ENCODE measurements at regions not wholly inside any gene's neighbourhood (a gene's known extent, or its start where the extent isn't known, plus 50 kb on each side); places are given as distances from the start of the nearest gene placed in this dataset.

DNA sequence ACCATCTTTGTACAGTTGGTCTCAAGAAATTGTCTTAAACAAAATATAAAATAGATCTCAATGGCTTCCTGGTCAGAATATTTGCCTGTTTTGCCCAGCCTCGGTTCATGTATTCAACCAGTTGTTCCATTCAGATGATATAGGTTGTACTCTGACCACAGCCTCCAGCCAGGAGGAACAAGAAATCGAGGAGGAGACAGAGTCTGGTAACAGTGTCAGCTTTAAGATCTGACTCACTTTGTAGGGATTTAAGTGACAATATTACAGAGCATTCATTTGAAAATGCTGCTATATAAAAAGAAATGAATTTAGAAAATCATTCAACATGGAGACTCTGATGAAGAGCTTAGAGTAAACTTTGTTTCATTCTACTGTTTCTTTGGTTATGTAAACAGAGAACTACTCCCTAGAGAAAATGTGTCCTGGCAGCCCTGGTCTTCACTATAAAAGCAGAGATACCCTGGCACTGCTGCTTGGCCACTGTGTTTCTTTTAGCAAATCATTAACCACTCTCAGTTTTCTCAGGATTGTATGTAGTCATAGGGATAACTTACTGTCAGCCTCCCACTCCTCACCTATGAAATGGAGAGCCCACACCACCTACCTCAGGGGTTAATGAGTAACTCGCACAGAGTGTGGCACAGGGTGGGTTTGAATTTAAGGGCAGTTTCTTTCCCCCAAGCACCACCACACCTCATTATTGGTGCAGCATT, 53.5 kb downstream of the PAGE2 start:
- no CpG with 5 or more reads among the region's 3 CpGs for WGBS (ENCODE audit: insufficient coverage, low lambda C conversion rate)
- H3K27ac ChIP-seq (ENCODE audit: low read length), result peak overlapping the region; percentile 67

DNA sequence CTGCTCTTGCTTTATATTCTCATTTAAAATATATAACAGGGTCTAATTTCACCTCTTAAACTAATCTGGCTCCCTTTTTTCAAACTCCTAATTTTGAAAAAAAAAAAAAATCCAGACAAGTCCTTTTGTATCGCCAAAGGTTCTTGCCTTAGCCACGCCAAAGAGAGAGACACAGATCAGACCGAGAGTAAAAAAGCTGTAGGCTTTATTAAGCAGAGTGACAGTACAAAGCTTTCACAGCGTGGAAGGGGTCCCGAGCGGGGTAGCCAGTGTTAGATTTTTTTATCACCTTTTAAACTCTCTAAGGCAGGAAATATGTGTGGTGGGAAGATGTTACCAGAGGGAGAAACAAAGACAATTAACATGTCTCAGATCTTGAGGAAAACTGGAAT, 54.1 kb downstream of the PAGE2 start:
- H3K27ac ChIP-seq (ENCODE audit: low read length), result peak overlapping the region; percentile 67
- WGBS (ENCODE audit: insufficient coverage, low lambda C conversion rate), result no CpG with 5 or more reads among the region's 6 CpGs
- H3K4me3 ChIP-seq (ENCODE audit: low read length), result no peak overlapping the region
- H3K9me3 ChIP-seq (ENCODE audit: control insufficient read depth, low read depth, low read length), result no peaks in the 10 kb centered on the region
- no peaks in the 10 kb centered on the region for H3K36me3 ChIP-seq (ENCODE audit: control insufficient read depth, insufficient read depth, low read length)
- peak in 1 of 2 donors; percentile 17 for DNase-seq
- H3K27me3 ChIP-seq (ENCODE audit: control insufficient read depth, insufficient read depth, low read length), result no peaks in the 10 kb centered on the region
- no peaks in the 10 kb centered on the region for H3K4me1 ChIP-seq (ENCODE audit: control insufficient read depth, insufficient read depth, low read length)

More for the DNA sequence above, 53.5 kb downstream of the PAGE2 start:
- Histone ChIP-seq H3K36me3 (ENCODE audit: control insufficient read depth, insufficient read depth, low read length) (no peaks in the 10 kb centered on the region), H3K4me1 (ENCODE audit: control insufficient read depth, insufficient read depth, low read length) (no peaks in the 10 kb centered on the region), H3K4me3 (ENCODE audit: low read length) (no peak overlapping the region), H3K9me3 (ENCODE audit: control insufficient read depth, low read depth, low read length) (no peaks in the 10 kb centered on the region), H3K27me3 (ENCODE audit: control insufficient read depth, insufficient read depth, low read length) (no peaks in the 10 kb centered on the region)
- peak in 1 of 2 donors; percentile 54 for DNase-seq

DNA sequence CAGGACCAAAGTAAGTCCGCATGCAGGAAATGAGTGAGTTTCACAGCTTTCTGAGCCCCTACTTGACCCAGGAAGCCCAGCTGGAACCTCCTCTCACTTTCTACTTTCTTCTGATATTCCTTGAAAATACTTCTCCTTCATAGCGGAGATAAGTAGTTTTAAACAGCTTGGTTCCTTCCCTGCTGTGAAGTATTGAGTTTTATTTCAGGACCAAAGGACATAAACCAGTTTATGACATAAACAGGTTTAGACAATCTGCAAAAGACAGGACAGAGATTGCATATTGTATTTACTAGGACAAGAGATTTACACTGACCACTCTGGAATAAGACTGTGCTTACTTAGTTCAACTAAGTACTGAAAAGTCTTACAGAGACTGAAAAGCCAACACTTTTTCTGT, 54.8 kb downstream of the PAGE2 start:
- no peaks in the 10 kb centered on the region for H3K36me3 ChIP-seq (ENCODE audit: control insufficient read depth, insufficient read depth, low read length)
- no peaks in the 10 kb centered on the region for H3K9me3 ChIP-seq (ENCODE audit: control insufficient read depth, low read depth, low read length)
- no CpG with 5 or more reads among the region's 2 CpGs for WGBS (ENCODE audit: insufficient coverage, low lambda C conversion rate)
- H3K4me1 ChIP-seq (ENCODE audit: control insufficient read depth, insufficient read depth, low read length), result no peaks in the 10 kb centered on the region
- no peaks in the 10 kb centered on the region for H3K27me3 ChIP-seq (ENCODE audit: control insufficient read depth, insufficient read depth, low read length)
- H3K4me3 ChIP-seq (ENCODE audit: low read length), result no peak overlapping the region
- no peak for DNase-seq
- H3K27ac ChIP-seq (ENCODE audit: low read length), result peak overlapping the region; percentile 6

DNA sequence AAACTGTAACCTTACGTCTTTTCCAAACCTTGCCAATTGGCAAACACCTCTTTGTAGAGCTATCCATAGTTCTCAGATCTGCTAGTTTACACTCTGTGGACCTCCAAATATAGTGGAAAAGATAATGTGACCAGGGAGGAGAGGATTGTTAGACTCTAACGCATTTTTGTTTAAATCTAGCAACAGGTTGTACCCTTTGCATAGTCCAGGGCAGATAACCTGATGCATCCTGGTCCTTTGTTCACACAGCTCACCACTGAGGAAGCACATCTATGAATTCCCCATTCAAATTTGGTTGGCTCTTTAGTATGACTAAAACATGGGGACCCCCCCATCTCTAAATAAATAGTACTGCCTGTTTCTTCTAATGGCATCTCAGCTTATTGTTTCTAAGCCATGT, 55.9 kb downstream of the PAGE2 start:
- Histone ChIP-seq H3K4me1 (ENCODE audit: control insufficient read depth, insufficient read depth, low read length) (no peaks in the 10 kb centered on the region), H3K36me3 (ENCODE audit: control insufficient read depth, insufficient read depth, low read length) (no peaks in the 10 kb centered on the region), H3K27ac (ENCODE audit: low read length) (no peak overlapping the region), H3K9me3 (ENCODE audit: control insufficient read depth, low read depth, low read length) (no peaks in the 10 kb centered on the region), H3K27me3 (ENCODE audit: control insufficient read depth, insufficient read depth, low read length) (no peaks in the 10 kb centered on the region), H3K4me3 (ENCODE audit: low read length) (no peak overlapping the region)
- WGBS (ENCODE audit: insufficient coverage, low lambda C conversion rate), result no CpG with 5 or more reads among the region's 2 CpGs
- no peak for DNase-seq

DNA sequence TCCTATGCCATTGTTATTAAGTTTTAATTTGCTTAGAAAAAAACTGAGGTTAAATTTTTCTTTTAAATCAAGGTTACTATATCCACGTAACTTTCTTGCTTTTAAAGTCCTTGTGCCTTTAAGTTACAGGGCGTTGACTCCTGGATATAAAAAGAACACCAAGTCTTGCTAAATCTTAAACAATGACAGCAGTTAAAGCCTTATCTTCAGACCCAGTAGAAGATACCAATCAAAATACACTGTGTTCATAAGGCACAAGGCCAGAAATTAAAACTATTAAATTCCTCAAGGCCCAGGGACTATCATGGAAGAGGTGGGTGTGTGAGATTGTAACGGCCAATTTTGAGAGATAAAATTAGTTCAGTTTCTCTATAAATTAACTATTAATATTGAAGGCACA, 60.4 kb downstream of the PAGE2 start:
- Histone ChIP-seq H3K4me3 (ENCODE audit: low read length) (no peak overlapping the region), H3K4me1 (ENCODE audit: control insufficient read depth, insufficient read depth, low read length) (no peaks in the 10 kb centered on the region), H3K9me3 (ENCODE audit: control insufficient read depth, low read depth, low read length) (no peaks in the 10 kb centered on the region), H3K27me3 (ENCODE audit: control insufficient read depth, insufficient read depth, low read length) (no peaks in the 10 kb centered on the region), H3K27ac (ENCODE audit: low read length) (no peak overlapping the region), H3K36me3 (ENCODE audit: control insufficient read depth, insufficient read depth, low read length) (no peaks in the 10 kb centered on the region)
- WGBS (ENCODE audit: insufficient coverage, low lambda C conversion rate), result no CpG with 5 or more reads among the region's 3 CpGs
- DNase-seq, result no peak

DNA sequence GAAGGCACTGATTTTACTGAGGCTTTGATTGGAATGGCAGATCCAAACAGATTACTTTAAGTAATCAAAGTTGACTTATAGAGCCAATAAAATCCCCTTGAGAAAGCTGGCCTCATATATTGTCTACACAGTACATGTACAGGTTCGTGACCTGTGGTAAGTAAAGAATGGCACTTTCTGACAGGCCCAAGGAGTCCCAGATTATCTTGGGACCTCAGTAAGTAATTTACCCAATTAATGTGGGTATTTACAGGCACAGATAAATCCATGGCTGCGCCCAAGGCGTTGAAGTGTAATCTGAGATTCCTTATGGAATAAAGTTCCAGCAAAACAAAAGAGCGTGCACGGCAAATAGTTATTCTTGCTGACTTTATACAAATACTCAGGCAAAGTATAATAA, 62.4 kb downstream of the PAGE2 start:
- Histone ChIP-seq H3K9me3 (ENCODE audit: control insufficient read depth, low read depth, low read length) (no peaks in the 10 kb centered on the region), H3K4me1 (ENCODE audit: control insufficient read depth, insufficient read depth, low read length) (no peaks in the 10 kb centered on the region), H3K27me3 (ENCODE audit: control insufficient read depth, insufficient read depth, low read length) (no peaks in the 10 kb centered on the region), H3K27ac (ENCODE audit: low read length) (no peak overlapping the region), H3K4me3 (ENCODE audit: low read length) (no peak overlapping the region), H3K36me3 (ENCODE audit: control insufficient read depth, insufficient read depth, low read length) (no peaks in the 10 kb centered on the region)
- no peak for DNase-seq
- WGBS (ENCODE audit: insufficient coverage, low lambda C conversion rate), result no CpG with 5 or more reads among the region's 5 CpGs

DNA sequence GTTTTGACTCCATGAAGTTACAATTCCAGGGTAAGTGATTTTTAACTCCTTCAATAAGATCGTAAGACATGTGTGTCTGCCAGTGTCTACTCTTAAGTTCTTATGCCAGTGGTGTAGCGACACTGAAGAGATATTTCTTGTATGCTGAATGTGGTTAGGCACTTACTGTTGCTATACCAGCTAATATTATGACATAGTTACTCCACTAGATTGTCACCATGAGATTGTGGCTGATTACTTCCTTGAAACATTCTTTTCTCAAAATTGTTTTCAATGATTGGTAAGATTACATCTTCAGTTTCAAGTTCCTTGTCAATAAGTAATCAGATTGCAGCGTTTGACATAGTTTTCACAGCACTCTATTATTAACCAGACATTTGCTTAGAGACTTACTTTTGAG, 60.6 kb upstream of the PAGE5 start:
- Histone ChIP-seq H3K9me3 (ENCODE audit: control insufficient read depth, low read depth, low read length) (no peaks in the 10 kb centered on the region), H3K27me3 (ENCODE audit: control insufficient read depth, insufficient read depth, low read length) (no peaks in the 10 kb centered on the region), H3K36me3 (ENCODE audit: control insufficient read depth, insufficient read depth, low read length) (no peaks in the 10 kb centered on the region), H3K4me3 (ENCODE audit: low read length) (no peak overlapping the region), H3K4me1 (ENCODE audit: control insufficient read depth, insufficient read depth, low read length) (peaks cover 3% of the 10 kb centered on the region), H3K27ac (ENCODE audit: low read length) (no peak overlapping the region)
- no CpG with 5 or more reads among the region's 3 CpGs for WGBS (ENCODE audit: insufficient coverage, low lambda C conversion rate)
- no peak for DNase-seq

DNA sequence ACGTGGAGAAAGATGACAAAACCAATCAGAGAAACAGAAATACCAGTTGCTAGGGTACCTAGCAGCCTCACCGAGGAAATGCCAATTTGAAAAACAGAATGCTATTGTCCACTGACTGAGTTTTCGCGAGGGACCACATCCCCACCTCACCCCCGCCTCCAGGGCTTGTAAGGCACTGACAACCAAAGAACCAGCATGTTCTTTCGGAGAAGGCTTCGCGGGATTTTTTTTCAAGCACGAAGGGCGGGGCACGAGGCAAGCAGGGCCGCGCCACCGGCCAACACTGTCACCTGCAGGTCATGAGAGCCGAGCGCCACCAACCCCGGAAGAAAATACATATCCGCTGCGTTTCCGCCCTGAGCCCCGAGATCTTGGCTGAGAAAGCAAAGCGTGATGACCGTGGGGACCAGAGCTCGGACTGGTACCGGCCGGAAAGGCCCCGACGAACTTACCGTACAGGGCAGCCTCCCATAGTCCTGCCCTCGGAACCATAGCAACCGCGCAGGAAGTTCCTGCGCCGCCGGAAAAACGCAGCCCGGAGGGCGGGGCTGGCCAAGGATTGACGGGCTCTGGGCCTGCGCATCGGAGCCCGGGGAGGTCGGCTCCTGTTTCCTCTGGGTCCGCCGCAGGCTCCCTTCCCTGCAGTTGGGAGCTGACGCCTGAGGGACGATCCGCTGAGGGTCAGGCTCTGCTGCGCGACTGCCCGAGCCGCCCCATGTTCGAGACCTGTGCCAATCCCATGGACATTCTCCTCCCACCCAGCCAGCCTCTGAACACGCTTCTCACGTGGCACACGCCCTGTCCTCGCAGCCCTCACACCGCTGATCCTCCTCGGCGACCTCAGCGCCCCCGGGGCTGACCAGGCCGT, 59.2 kb upstream of the PAGE5 start:
- WGBS (ENCODE audit: insufficient coverage, low lambda C conversion rate), result no CpG with 5 or more reads among the region's 63 CpGs
- no peaks in the 10 kb centered on the region for H3K27me3 ChIP-seq (ENCODE audit: control insufficient read depth, insufficient read depth, low read length)
- H3K4me1 ChIP-seq (ENCODE audit: control insufficient read depth, insufficient read depth, low read length), result peaks cover 3% of the 10 kb centered on the region
- H3K4me3 ChIP-seq (ENCODE audit: low read length), result peak overlapping the region; percentile 63
- no peaks in the 10 kb centered on the region for H3K36me3 ChIP-seq (ENCODE audit: control insufficient read depth, insufficient read depth, low read length)
- peak overlapping the region; percentile 90 for H3K27ac ChIP-seq (ENCODE audit: low read length)
- no peaks in the 10 kb centered on the region for H3K9me3 ChIP-seq (ENCODE audit: control insufficient read depth, low read depth, low read length)
- DNase-seq, result peak; percentile 91 to 93

DNA sequence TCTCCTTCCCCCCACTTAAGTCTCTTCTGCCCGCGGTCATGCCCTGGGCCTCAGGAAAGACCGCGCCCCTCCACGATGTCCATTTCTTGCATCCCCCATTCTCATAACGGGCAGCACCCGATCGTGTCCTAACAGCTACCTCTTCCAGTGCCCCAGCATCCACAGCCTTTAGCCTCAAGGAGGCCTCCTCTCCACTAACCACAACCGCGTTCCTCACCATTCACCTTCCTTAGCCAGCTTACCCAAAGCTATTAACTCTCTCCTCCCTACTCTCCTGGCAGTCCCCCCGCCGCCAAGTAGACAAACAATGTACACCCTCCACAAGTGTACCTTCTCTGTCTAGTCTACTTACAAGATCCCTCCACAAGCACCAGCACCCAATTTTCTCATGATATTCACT, 58.6 kb upstream of the PAGE5 start:
- Histone ChIP-seq H3K4me3 (ENCODE audit: low read length) (peak overlapping the region; percentile 63), H3K9me3 (ENCODE audit: control insufficient read depth, low read depth, low read length) (no peaks in the 10 kb centered on the region), H3K4me1 (ENCODE audit: control insufficient read depth, insufficient read depth, low read length) (peaks cover 3% of the 10 kb centered on the region), H3K27ac (ENCODE audit: low read length) (peak overlapping the region; percentile 90), H3K36me3 (ENCODE audit: control insufficient read depth, insufficient read depth, low read length) (no peaks in the 10 kb centered on the region), H3K27me3 (ENCODE audit: control insufficient read depth, insufficient read depth, low read length) (no peaks in the 10 kb centered on the region)
- no CpG with 5 or more reads among the region's 12 CpGs for WGBS (ENCODE audit: insufficient coverage, low lambda C conversion rate)
- DNase-seq, result no peak

DNA sequence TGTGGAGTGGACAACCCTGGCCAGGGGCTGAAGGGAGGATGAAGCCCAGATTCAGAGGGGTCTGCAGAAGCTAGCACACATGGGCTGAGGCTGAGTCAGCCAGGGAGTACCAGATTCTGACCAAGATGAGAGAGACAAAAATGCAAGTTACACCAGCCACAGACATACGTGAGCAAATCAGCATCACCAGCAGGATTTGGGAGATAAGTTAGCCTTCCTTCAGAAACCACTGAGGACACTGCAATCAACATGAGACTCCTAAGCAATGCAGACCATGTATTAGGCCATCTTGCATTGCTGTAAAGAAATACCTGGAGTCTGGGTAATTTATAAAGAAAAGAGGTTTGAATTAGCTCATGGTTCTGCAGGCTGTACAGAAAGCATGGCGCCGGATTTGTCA, 57.0 kb upstream of the PAGE5 start:
- Histone ChIP-seq H3K9me3 (ENCODE audit: control insufficient read depth, low read depth, low read length) (no peaks in the 10 kb centered on the region), H3K27ac (ENCODE audit: low read length) (no peak overlapping the region), H3K4me3 (ENCODE audit: low read length) (no peak overlapping the region), H3K36me3 (ENCODE audit: control insufficient read depth, insufficient read depth, low read length) (no peaks in the 10 kb centered on the region), H3K27me3 (ENCODE audit: control insufficient read depth, insufficient read depth, low read length) (no peaks in the 10 kb centered on the region), H3K4me1 (ENCODE audit: control insufficient read depth, insufficient read depth, low read length) (peaks cover 3% of the 10 kb centered on the region)
- no CpG with 5 or more reads among the region's 3 CpGs for WGBS (ENCODE audit: insufficient coverage, low lambda C conversion rate)
- DNase-seq, result no peak

Measured in large intestine (tissue), 3 donors.